ENCODE measurements at regions not wholly inside any gene's neighbourhood (a gene's known extent, or its start where the extent isn't known, plus 50 kb on each side); places are given as distances from the start of the nearest gene placed in this dataset.

DNA sequence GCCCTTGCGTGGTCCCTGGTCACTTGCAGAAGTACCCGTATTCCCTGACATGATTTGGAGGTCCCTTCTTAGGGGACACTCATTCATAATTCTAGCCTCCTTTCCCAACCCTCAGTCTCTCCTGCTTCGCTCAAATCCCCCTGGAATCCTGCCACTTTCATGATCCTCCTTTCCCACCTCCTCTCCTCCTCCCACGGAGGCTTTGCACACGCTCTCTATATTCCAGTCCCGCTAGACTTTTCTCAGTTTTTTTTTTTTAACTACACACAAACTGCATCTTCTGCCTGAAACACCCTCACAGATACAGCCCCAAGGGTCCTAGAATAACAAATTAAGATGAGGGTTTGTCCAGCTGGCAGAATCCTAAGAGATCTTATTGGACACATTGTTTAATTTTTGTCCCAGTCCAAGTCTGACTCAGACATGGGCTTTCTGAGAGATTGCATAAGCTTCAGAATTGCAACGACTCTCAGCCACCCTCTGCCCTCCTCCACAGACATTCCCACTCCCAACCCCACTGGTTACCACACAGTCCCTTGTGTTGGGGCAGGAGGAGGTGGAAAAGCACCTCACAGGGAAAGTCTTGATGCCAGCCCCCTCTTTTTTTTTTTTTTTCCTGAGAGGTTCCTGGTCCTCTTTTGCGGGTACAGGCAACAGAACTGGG, 739.5 kb upstream of the EEF2KMT start:
- TF ChIP-seq, protein P1, sequence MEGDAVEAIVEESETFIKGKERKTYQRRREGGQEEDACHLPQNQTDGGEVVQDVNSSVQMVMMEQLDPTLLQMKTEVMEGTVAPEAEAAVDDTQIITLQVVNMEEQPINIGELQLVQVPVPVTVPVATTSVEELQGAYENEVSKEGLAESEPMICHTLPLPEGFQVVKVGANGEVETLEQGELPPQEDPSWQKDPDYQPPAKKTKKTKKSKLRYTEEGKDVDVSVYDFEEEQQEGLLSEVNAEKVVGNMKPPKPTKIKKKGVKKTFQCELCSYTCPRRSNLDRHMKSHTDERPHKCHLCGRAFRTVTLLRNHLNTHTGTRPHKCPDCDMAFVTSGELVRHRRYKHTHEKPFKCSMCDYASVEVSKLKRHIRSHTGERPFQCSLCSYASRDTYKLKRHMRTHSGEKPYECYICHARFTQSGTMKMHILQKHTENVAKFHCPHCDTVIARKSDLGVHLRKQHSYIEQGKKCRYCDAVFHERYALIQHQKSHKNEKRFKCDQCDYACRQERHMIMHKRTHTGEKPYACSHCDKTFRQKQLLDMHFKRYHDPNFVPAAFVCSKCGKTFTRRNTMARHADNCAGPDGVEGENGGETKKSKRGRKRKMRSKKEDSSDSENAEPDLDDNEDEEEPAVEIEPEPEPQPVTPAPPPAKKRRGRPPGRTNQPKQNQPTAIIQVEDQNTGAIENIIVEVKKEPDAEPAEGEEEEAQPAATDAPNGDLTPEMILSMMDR (IDR thresholded peaks at IDR 0.05), result no peak
- TF ChIP-seq POLR2A (IDR thresholded peaks at IDR 0.05), result no peak
